HCT116 (cell line): ENCODE measurements at regions not wholly inside any gene's neighbourhood (a gene's known extent, or its start where the extent isn't known, plus 50 kb on each side); places are given as distances from the start of the nearest gene placed in this dataset.

Experiments
- ATAC-seq: fragments of 200-7000 bp; cut with Tn5 transposase; 2 replicates; pipeline ENCODE4 v1.9.1; 2020; ENCODE audit warnings: mild to moderate bottlenecking, moderate library complexity
- BruUV-seq: library from RNA; stranded (reverse); fragments of 400-500 nt; replicated peaks from 2 replicates; lab custom pipeline; 2021; lab: Mats Ljungman, UMichigan
- CTCF ChIA-PET: fragments of 300-600 bp; sonication (Branson Sonifier 250); formaldehyde crosslinking; loops from one replicate; lab custom pipeline; 2021; ENCODE audit warnings: antibody characterized with exemption; lab: Charles Lee
- POLR2A ChIA-PET: fragments of 300-600, 350-600 bp; sonication (Branson Sonifier 250); formaldehyde crosslinking; loops from one replicate; lab custom pipeline; 2021; ENCODE audit warnings: antibody characterized with exemption; lab: Charles Lee
- RAD21 ChIA-PET, 2 experiments: fragments of 300-600 bp; sonication (Branson Sonifier 250); formaldehyde crosslinking; loops; one replicate each; lab custom pipeline; 2023; ENCODE audit warnings: low total read pairs in 2 of 2; ENCODE audit not compliant: uncharacterized antibody in 2 of 2, unreplicated experiment in 2 of 2, low non-redundant PET in 1 of 2; lab: Charles Lee
- DNase-seq: peaks from one replicate; pipeline ENCODE4 v3.0.0-alpha.2; 2010; ENCODE audit warnings: low read depth, low spot score
- H2AFZ ChIP-seq: fragments of 200-600 bp; shearing (Covaris generic), sonication (generic); 2 replicates; pipeline ENCODE4 v1.6.1; 2017; ENCODE audit warnings: low read depth, mixed run types, mixed read lengths, antibody characterized with exemption, low read length; ENCODE audit not compliant: poor library complexity, severe bottlenecking
- H3K27ac ChIP-seq: 2 replicates; pipeline ENCODE4 v1.5.1; 2012; ENCODE audit warnings: low read depth, low read length
- H3K27me3 ChIP-seq: fragments of 200-600 bp; sonication (generic); 2 replicates; pipeline ENCODE4 v1.6.1; 2016; ENCODE audit warnings: mixed run types, low read length, mixed read lengths; ENCODE audit not compliant: insufficient read depth
- H3K36me3 ChIP-seq, 2 experiments: fragments of 200-500 bp in 1 of 2; fragments of 200-600 bp in 1 of 2; sonication (Bioruptor generic) in 1 of 2; sonication (generic) in 1 of 2; 2 replicates each; pipeline versions ENCODE4 v1.5.1 to v1.6.1; 2014 to 2016; ENCODE audit warnings: low read length in 2 of 2, inconsistent platforms in 1 of 2, mixed read lengths in 1 of 2, mixed run types in 1 of 2; ENCODE audit not compliant: insufficient read depth in 2 of 2, control insufficient read depth in 1 of 2
- H3K4me1 ChIP-seq, 2 experiments: fragments of 200-600 bp in 1 of 2; sonication (generic) in 1 of 2; 2 replicates each; pipeline versions ENCODE4 v1.5.1 to v1.6.1; 2012 to 2017; ENCODE audit warnings: low read length in 2 of 2, inconsistent platforms in 1 of 2, mild to moderate bottlenecking in 1 of 2, mixed read lengths in 1 of 2, mixed run types in 1 of 2, moderate library complexity in 1 of 2; ENCODE audit not compliant: insufficient read depth in 2 of 2, control insufficient read depth in 1 of 2
- H3K4me2 ChIP-seq: fragments of 200-600 bp; sonication (generic); 2 replicates; pipeline ENCODE4 v1.6.1; 2017; ENCODE audit warnings: mixed run types, low read length, mixed read lengths
- H3K4me3 ChIP-seq, 2 experiments: fragments of 200-600 bp in 1 of 2; sonication (generic) in 1 of 2; replicated peaks in 1 of 2; 2 replicates each; pipeline ENCODE4 v1.5.1; 2011 to 2016; ENCODE audit warnings: low read length in 2 of 2, control low read depth in 1 of 2, low read depth in 1 of 2, mild to moderate bottlenecking in 1 of 2, mixed read lengths in 1 of 2, mixed run types in 1 of 2
- H3K79me2 ChIP-seq: fragments of 200-600 bp; sonication (generic); 2 replicates; pipeline ENCODE4 v1.6.1; 2017; ENCODE audit warnings: mild to moderate bottlenecking, mixed run types, low read length, moderate library complexity, mixed read lengths; ENCODE audit not compliant: insufficient read depth
- H3K9ac ChIP-seq: fragments of 200-600 bp; sonication (generic); 2 replicates; pipeline ENCODE4 v1.6.1; 2016; ENCODE audit warnings: low read length, mixed read lengths
- H3K9me2 ChIP-seq: fragments of 200-600 bp; sonication (generic), shearing (Covaris generic); 2 replicates; pipeline ENCODE4 v1.6.1; 2017; ENCODE audit warnings: mixed run types, mild to moderate bottlenecking, moderate library complexity; ENCODE audit not compliant: insufficient read depth
- H3K9me3 ChIP-seq, 2 experiments: fragments of 200-500 bp in 1 of 2; fragments of 200-600 bp in 1 of 2; sonication (Bioruptor generic) in 1 of 2; sonication (generic) in 1 of 2; 2 replicates each; pipeline ENCODE4 v1.6.1; 2014 to 2017; ENCODE audit warnings: low read length in 2 of 2, mixed read lengths in 2 of 2, inconsistent platforms in 1 of 2, low read depth in 1 of 2, mild to moderate bottlenecking in 1 of 2, mixed run types in 1 of 2, moderate library complexity in 1 of 2; ENCODE audit not compliant: control insufficient read depth in 1 of 2, insufficient read depth in 1 of 2
- H4K20me1 ChIP-seq: fragments of 200-600 bp; sonication (generic), shearing (Covaris generic); 2 replicates; pipeline ENCODE4 v1.6.1; 2017; ENCODE audit warnings: mixed run types, mild to moderate bottlenecking, moderate library complexity; ENCODE audit not compliant: insufficient read depth
- ATF3 ChIP-seq: IDR thresholded peaks from 2 replicates; pipeline ENCODE4 v1.6.1; 2012
- CBX3 ChIP-seq: IDR thresholded peaks from 2 replicates; pipeline ENCODE4 v1.6.1; 2012; ENCODE audit warnings: low read depth
- CEBPB ChIP-seq: IDR thresholded peaks from 2 replicates; pipeline ENCODE4 v1.6.1; 2012; ENCODE audit warnings: low read depth
- CTCF ChIP-seq, 3 experiments: fragments of 200-600 bp in 1 of 3; sonication (generic) in 1 of 3; IDR thresholded peaks in 2 of 3; conservative IDR thresholded peaks in 1 of 3; 2 replicates each; pipeline ENCODE4 v1.5.1; 2012 to 2017; ENCODE audit warnings: low read depth in 2 of 3, low read length in 2 of 3, antibody characterized with exemption in 1 of 3, borderline replicate concordance in 1 of 3, control low read depth in 1 of 3, mild to moderate bottlenecking in 1 of 3, mixed read lengths in 1 of 3, mixed run types in 1 of 3, moderate library complexity in 1 of 3; ENCODE audit not compliant: insufficient read depth in 1 of 3
- EGR1 ChIP-seq: IDR thresholded peaks from 2 replicates; pipeline ENCODE4 v1.6.1; 2012; ENCODE audit warnings: low read depth
- ELF1 ChIP-seq: IDR thresholded peaks from 2 replicates; pipeline ENCODE4 v1.6.1; 2012; ENCODE audit warnings: low read depth, borderline replicate concordance
- EZH2 ChIP-seq: fragments of 200-600 bp; sonication (generic); IDR thresholded peaks from 2 replicates; pipeline ENCODE4 v1.6.1; 2017; ENCODE audit warnings: antibody characterized with exemption, mixed run types
- FOSL1 ChIP-seq: IDR thresholded peaks from 2 replicates; pipeline ENCODE4 v1.6.1; 2012; ENCODE audit warnings: low read depth
- JUND ChIP-seq: IDR thresholded peaks from 2 replicates; pipeline ENCODE4 v1.6.1; 2012
- MAX ChIP-seq: IDR thresholded peaks from 2 replicates; pipeline ENCODE4 v1.6.1; 2012
- POLR2A ChIP-seq: IDR thresholded peaks from 2 replicates; pipeline ENCODE4 v1.7.0; 2011; ENCODE audit warnings: borderline replicate concordance; ENCODE audit not compliant: insufficient read depth, insufficient read length; ENCODE audit errors: extremely low read depth
- POLR2AphosphoS5 ChIP-seq: IDR thresholded peaks from 2 replicates; pipeline ENCODE4 v1.6.1; 2011; ENCODE audit warnings: mild to moderate bottlenecking, low read depth, low read length, moderate library complexity
- RAD21 ChIP-seq: IDR thresholded peaks from 2 replicates; pipeline ENCODE4 v1.6.1; 2012; ENCODE audit warnings: low read depth, mild to moderate bottlenecking
- SIN3A ChIP-seq: IDR thresholded peaks from 2 replicates; pipeline ENCODE4 v1.6.1; 2012; ENCODE audit warnings: low read depth
- SP1 ChIP-seq: IDR thresholded peaks from 2 replicates; pipeline ENCODE4 v1.6.1; 2012; ENCODE audit warnings: low read depth
- SRF ChIP-seq: IDR thresholded peaks from 2 replicates; pipeline ENCODE4 v1.6.1; 2012; ENCODE audit warnings: low read depth
- TCF7L2 ChIP-seq: IDR thresholded peaks from 2 replicates; pipeline ENCODE4 v1.7.0; 2011; ENCODE audit warnings: borderline replicate concordance, inconsistent platforms; ENCODE audit not compliant: insufficient read depth, insufficient read length; ENCODE audit errors: extremely low read depth
- ZBTB33 ChIP-seq: IDR thresholded peaks from 2 replicates; pipeline ENCODE4 v1.6.1; 2011; ENCODE audit warnings: mild to moderate bottlenecking, low read length, moderate library complexity; ENCODE audit not compliant: insufficient replicate concordance; ENCODE audit errors: extremely low read depth
- ZFX ChIP-seq: fragments of 450-650 bp; IDR thresholded peaks from 2 replicates; pipeline ENCODE4 v1.6.1; 2017
- ZNF274 ChIP-seq: fragments of 200-500 bp; sonication (Bioruptor generic); IDR thresholded peaks from 2 replicates; pipeline ENCODE4 v1.6.1; 2014; ENCODE audit warnings: mild to moderate bottlenecking, low read depth, low read length, inconsistent platforms
- intact Hi-C: fragments of 100-400 bp; cut with micrococcal nuclease; formaldehyde crosslinking; loops from 2 replicates; pipeline ENCODE4 v1.10.0; 2022

- Histone ChIP-seq H3K9ac (no peak overlapping the region), H3K4me2 (no peak overlapping the region), H2AFZ (no peak overlapping the region), H3K36me3 (no peaks in the 10 kb centered on the region), H4K20me1 (no peaks in the 10 kb centered on the region), H3K4me1 (peaks cover 0 to 6% of the 10 kb centered on the region in 2 experiments; a peak in 1 of 4 replicates), H3K27me3 (no peaks in the 10 kb centered on the region), H3K79me2 (no peaks in the 10 kb centered on the region), H3K9me2 (no peaks in the 10 kb centered on the region), H3K27ac (no peak overlapping the region), H3K9me3 (no peaks in the 10 kb centered on the region), H3K4me3 (no peak overlapping the region)
- ChIA-PET POLR2A (no interaction called here), RAD21 (no interaction called here), CTCF (no interaction called here)
- no peak for DNase-seq
- TF ChIP-seq CBX3: no peak
- TF ChIP-seq MAX: no peak
- no peak for TF ChIP-seq EGR1
- no peak for TF ChIP-seq ZFX
- TF ChIP-seq TCF7L2: no peak
- no peak for TF ChIP-seq SP1
- TF ChIP-seq CEBPB: no peak
- TF ChIP-seq CTCF (IDR thresholded peaks at IDR 0.05 in 2 of 3, conservative IDR thresholded peaks at IDR 0.05 in 1 of 3; ENCODE audit: borderline replicate concordance in 1 of 3, insufficient read depth in 1 of 3, low read depth in 2 of 3, low read length in 2 of 3): no peak
- no peak for TF ChIP-seq ELF1
- intact Hi-C loops: no loop called here
- BruUV-seq: no TSS peak
- no peak for ATAC-seq
These were observed 63.3 kb upstream of the ARX start for GRCh38 chrX:25079020-25079419.

GRCh38 chrX:25076941-25077500, 61.3 kb upstream of the ARX start:
- DNase-seq (no peak), ATAC-seq (no peak)
- intact Hi-C loops: no loop called here
- no peak for TF ChIP-seq ZBTB33
- TF ChIP-seq FOSL1: no peak
- TF ChIP-seq ELF1: no peak
- TF ChIP-seq SIN3A: no peak
- TF ChIP-seq CBX3: no peak
- TF ChIP-seq EGR1: no peak
- TF ChIP-seq EZH2: no peak
- TF ChIP-seq POLR2A: no peak
- no peak for TF ChIP-seq ATF3
- no peak for TF ChIP-seq POLR2AphosphoS5
- no peak for TF ChIP-seq ZNF274
- TF ChIP-seq SRF: no peak
- no peak for TF ChIP-seq JUND
- TF ChIP-seq RAD21: no peak
- CTCF ChIA-PET: no interaction called here
- Histone ChIP-seq H3K36me3 (no peaks in the 10 kb centered on the region), H3K27me3 (no peaks in the 10 kb centered on the region), H3K4me2 (no peak overlapping the region), H3K9ac (no peak overlapping the region), H3K9me3 (no peaks in the 10 kb centered on the region), H3K4me3 (no peak overlapping the region), H3K9me2 (no peaks in the 10 kb centered on the region), H2AFZ (no peak overlapping the region), H3K27ac (no peak overlapping the region), H4K20me1 (no peaks in the 10 kb centered on the region), H3K79me2 (no peaks in the 10 kb centered on the region), H3K4me1 (no peaks in the 10 kb centered on the region)
- RAD21 ChIA-PET: no interaction called here
- no TSS peak for BruUV-seq
- POLR2A ChIA-PET: no interaction called here
